ENCODE measurements at regions not wholly inside any gene's neighbourhood (a gene's known extent, or its start where the extent isn't known, plus 50 kb on each side); places are given as distances from the start of the nearest gene placed in this dataset.

DNA sequence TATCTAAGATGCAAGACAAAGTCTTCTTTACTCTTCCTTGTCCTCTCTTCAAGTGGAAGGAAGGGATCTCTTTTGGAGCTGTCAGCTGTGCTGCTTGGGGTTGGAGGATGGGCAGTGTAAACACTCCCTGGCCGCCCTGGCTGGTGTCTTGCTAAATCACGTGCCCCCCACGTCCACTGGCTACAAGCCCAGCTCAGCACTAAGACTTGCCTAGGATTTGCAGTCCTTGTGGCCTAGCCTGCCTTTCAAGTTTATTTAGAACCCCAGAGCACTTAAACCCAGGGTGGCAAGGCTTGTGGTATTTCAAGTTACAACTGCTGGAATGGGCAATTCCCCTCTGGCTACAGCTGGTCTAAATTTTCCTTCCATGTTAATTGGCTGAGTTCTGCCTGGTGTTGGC lies 272.4 kb upstream of the MYO3A start:
- TF ChIP-seq POLR2A (IDR thresholded peaks at IDR 0.05) (no peak), CTCF (IDR thresholded peaks at IDR 0.05) (no peak)
